ENCODE measurements at regions not wholly inside any gene's neighbourhood (a gene's known extent, or its start where the extent isn't known, plus 50 kb on each side); places are given as distances from the start of the nearest gene placed in this dataset.

- TF ChIP-seq CTCF (IDR thresholded peaks at IDR 0.05) (no peak), POLR2A (IDR thresholded peaks at IDR 0.05) (no peak), POLR2AphosphoS5 (IDR thresholded peaks at IDR 0.05) (no peak), EP300 (IDR thresholded peaks at IDR 0.05) (no peak)
These were observed 851.8 kb downstream of the TMEM121 start for GRCh38 chr14:106378191-106378590.

Data from stomach (tissue), 4 donors.